Spinal cord (tissue), 9 donors: ENCODE measurements at regions not wholly inside any gene's neighbourhood (a gene's known extent, or its start where the extent isn't known, plus 50 kb on each side); places are given as distances from the start of the nearest gene placed in this dataset.

Experiments used
- DNase-seq, 6 donors: peaks; one replicate each; pipeline versions ENCODE4 v3.0.0 to v3.0.0-alpha.2; 2013 to 2015; ENCODE audit warnings: low spot score in 6 of 6, low read depth in 4 of 6
- H3K27ac ChIP-seq: one replicate; pipeline ENCODE4 v1.5.1; 2013; ENCODE audit warnings: low read depth, low read length, control low read depth
- H3K27me3 ChIP-seq: one replicate; pipeline ENCODE4 v1.6.1; 2013; ENCODE audit warnings: low read length; ENCODE audit not compliant: control insufficient read depth, insufficient read depth
- H3K36me3 ChIP-seq: one replicate; pipeline ENCODE4 v1.6.1; 2013; ENCODE audit warnings: low read length; ENCODE audit not compliant: control insufficient read depth, insufficient read depth
- H3K4me1 ChIP-seq: one replicate; pipeline ENCODE4 v1.6.1; 2013; ENCODE audit warnings: low read length; ENCODE audit not compliant: control insufficient read depth, insufficient read depth
- H3K4me3 ChIP-seq: one replicate; pipeline ENCODE4 v1.5.1; 2013; ENCODE audit warnings: low read depth, low read length, control low read depth
- H3K9me3 ChIP-seq: one replicate; pipeline ENCODE4 v1.6.1; 2013; ENCODE audit warnings: low read length; ENCODE audit not compliant: control insufficient read depth, insufficient read depth
- WGBS: methylation state at CpG from one replicate; pipeline ENCODE4 v1.1.5; 2013; ENCODE audit warnings: missing lambda C conversion rate; ENCODE audit not compliant: insufficient coverage; 5-methylcytosine and 5-hydroxymethylcytosine counted together
- donor health status: healthy.

- WGBS, result 53% methylated on average over 6 of the region's 7 CpGs
- Histone ChIP-seq H3K4me1 (no peaks in the 10 kb centered on the region), H3K9me3 (no peaks in the 10 kb centered on the region), H3K27ac (no peak overlapping the region), H3K4me3 (no peak overlapping the region), H3K36me3 (no peaks in the 10 kb centered on the region), H3K27me3 (no peaks in the 10 kb centered on the region)
- DNase-seq, result no peak
These were observed 126.7 kb upstream of the FOXF1 start for GRCh38 chr16:86383488-86384262.

- Histone ChIP-seq H3K27me3 (no peaks in the 10 kb centered on the region), H3K27ac (no peak overlapping the region), H3K4me3 (no peak overlapping the region), H3K4me1 (no peaks in the 10 kb centered on the region), H3K36me3 (no peaks in the 10 kb centered on the region), H3K9me3 (no peaks in the 10 kb centered on the region)
- WGBS, result 91% methylated on average over 6 of the region's 9 CpGs
- DNase-seq, result no peak
These were observed 126.1 kb upstream of the FOXF1 start for GRCh38 chr16:86384263-86384649.

DNA sequence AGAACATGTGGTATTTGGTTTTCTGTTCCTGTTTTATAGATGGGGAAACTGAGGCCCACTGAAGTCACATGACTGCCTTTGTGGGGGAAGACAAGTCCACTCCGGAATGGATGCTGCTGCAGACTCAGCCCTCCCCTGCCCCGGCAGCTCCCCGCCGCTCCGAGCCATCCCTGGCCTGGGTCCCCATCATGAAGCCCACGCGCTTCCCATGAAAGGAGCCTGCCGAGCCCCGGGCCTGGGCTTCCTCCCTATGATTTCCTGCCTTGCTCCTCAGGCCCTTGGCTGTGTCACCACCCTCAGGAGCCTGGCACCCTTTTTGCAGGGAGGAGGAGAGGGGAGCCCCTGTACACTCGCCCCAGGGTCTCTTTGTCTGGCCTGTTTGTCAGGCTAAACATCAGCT is 125.3 kb upstream of the FOXF1 start:
- WGBS, result 70% methylated on average over 10 of the region's 10 CpGs
- Histone ChIP-seq H3K9me3 (no peaks in the 10 kb centered on the region), H3K4me3 (no peak overlapping the region), H3K36me3 (no peaks in the 10 kb centered on the region), H3K27me3 (no peaks in the 10 kb centered on the region), H3K27ac (no peak overlapping the region), H3K4me1 (no peaks in the 10 kb centered on the region)
- no peak for DNase-seq

- H3K4me3 ChIP-seq, result no peak overlapping the region
- 89% methylated on average over 9 of the region's 24 CpGs for WGBS
These were observed 122.6 kb upstream of the FOXF1 start for GRCh38 chr16:86387468-86388440.

GRCh38 chr16:86388976-86389375 is 121.4 kb upstream of the FOXF1 start:
- 80% methylated on average over 2 of the region's 5 CpGs for WGBS
- peak in 1 of 6 donors; percentile 54 for DNase-seq
- no peaks in the 10 kb centered on the region for H3K9me3 ChIP-seq
- H3K36me3 ChIP-seq, result no peaks in the 10 kb centered on the region
- no peaks in the 10 kb centered on the region for H3K27me3 ChIP-seq
- no peaks in the 10 kb centered on the region for H3K4me1 ChIP-seq
- H3K27ac ChIP-seq, result no peak overlapping the region
- no peak overlapping the region for H3K4me3 ChIP-seq

More at GRCh38 chr16:86387468-86388440, 122.6 kb upstream of the FOXF1 start:
- no peaks in the 10 kb centered on the region for H3K27me3 ChIP-seq
- no peaks in the 10 kb centered on the region for H3K9me3 ChIP-seq
- no peaks in the 10 kb centered on the region for H3K4me1 ChIP-seq
- no peak overlapping the region for H3K27ac ChIP-seq
- DNase-seq, result no peak
- no peaks in the 10 kb centered on the region for H3K36me3 ChIP-seq

DNA sequence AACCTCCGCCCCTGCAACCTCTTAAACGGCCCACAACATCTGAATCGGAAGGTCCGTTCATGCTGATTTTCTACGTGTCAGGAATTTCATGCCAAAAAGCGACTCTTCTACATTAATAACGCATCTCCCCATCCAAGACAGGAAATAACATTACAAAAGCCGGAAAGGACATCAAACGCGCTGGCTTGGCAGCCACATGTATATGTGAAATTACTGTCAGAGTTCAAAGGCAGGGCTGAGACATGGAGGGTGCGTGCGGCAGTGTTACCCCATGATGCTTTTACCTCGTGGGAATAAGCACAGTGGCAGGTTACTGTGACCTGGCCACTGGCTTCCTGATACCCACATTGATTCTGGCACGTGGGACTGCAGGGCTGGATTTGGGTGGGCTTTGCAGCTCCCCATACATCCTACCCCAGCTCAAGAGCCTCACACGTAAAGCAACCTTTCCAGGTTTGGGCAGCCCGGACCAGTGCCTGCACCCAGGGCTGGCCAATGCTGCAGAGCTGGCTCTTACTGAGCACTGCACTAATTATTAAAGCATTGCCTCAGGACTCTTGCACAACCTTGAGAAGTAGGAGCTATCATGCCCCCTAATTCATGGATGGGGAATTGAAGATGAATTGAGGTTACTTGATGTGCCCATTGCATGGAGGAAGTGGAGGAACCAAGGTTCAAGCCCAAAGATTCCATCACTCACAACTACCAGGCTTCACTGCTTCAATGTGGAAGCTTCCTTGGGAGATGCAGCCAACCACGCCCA is 120.6 kb upstream of the FOXF1 start:
- H3K27ac ChIP-seq, result no peak overlapping the region
- H3K9me3 ChIP-seq, result no peaks in the 10 kb centered on the region
- H3K4me1 ChIP-seq, result no peaks in the 10 kb centered on the region
- H3K36me3 ChIP-seq, result no peaks in the 10 kb centered on the region
- DNase-seq, result peak in 1 of 6 donors; percentile 11
- WGBS, result 88% methylated on average over 12 of the region's 17 CpGs
- no peak overlapping the region for H3K4me3 ChIP-seq
- no peaks in the 10 kb centered on the region for H3K27me3 ChIP-seq

DNA sequence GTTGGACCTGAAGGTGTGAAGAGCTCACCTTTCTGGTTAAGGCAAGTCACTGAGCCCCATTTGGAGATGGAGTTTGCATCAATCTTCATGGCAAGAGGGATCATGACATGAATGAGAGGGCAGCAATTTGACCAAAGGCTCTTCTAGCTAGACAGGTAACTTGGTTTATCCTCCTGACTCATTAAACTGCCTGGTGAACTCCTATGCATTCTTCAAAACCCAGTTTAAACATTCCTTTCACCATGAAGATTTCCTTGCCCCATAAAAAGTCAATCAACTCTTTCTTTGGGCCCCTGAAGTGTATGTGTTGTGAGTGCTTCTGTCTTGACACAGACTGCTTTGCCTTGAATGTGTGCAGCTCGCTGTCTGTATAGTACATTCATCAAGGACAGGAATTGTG is 120.0 kb upstream of the FOXF1 start:
- Histone ChIP-seq H3K4me3 (no peak overlapping the region), H3K4me1 (no peaks in the 10 kb centered on the region), H3K9me3 (no peaks in the 10 kb centered on the region), H3K27me3 (no peaks in the 10 kb centered on the region), H3K36me3 (no peaks in the 10 kb centered on the region), H3K27ac (no peak overlapping the region)
- WGBS, result 75% methylated on average over 1 of the region's 1 CpG
- DNase-seq, result no peak

DNA sequence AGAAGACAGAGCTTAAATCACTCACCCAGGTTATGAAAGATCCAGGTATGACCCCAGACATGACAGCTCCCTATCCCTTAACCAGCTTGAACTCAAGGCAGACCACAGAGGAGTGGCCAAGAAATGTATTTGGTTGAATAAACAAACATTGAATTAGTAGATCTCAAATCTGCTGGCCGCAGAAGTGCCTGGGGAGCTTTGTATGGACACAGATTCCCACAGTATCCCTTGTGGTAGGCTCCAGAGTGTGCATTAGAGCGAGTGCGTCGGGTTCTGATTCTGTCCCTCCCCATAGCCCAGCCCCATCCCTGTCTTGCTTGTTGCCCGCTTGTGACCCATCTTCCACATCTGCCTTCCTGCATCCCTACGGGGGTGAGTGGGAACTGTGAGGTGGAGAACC is 118.8 kb upstream of the FOXF1 start:
- WGBS, result 56% methylated on average over 1 of the region's 6 CpGs
- Histone ChIP-seq H3K27ac (no peak overlapping the region), H3K36me3 (no peaks in the 10 kb centered on the region), H3K4me3 (no peak overlapping the region), H3K9me3 (no peaks in the 10 kb centered on the region), H3K27me3 (no peaks in the 10 kb centered on the region), H3K4me1 (peaks cover 7% of the 10 kb centered on the region)
- DNase-seq, result no peak

GRCh38 chr16:86391984-86392383 is 118.3 kb upstream of the FOXF1 start:
- H3K36me3 ChIP-seq, result no peaks in the 10 kb centered on the region
- H3K4me1 ChIP-seq, result peaks cover 12% of the 10 kb centered on the region
- no peak overlapping the region for H3K27ac ChIP-seq
- 89% methylated on average over 7 of the region's 9 CpGs for WGBS
- H3K4me3 ChIP-seq, result no peak overlapping the region
- no peaks in the 10 kb centered on the region for H3K9me3 ChIP-seq
- H3K27me3 ChIP-seq, result no peaks in the 10 kb centered on the region
- DNase-seq, result no peak
